ENCODE measurements at regions not wholly inside any gene's neighbourhood (a gene's known extent, or its start where the extent isn't known, plus 50 kb on each side); places are given as distances from the start of the nearest gene placed in this dataset.

GRCh38 chr13:112150352-112150751, 83.4 kb downstream of the SOX1 start:
- no peaks in the 10 kb centered on the region for H3K36me3 ChIP-seq (replicated peaks; ENCODE audit: insufficient read depth, low read depth)
- WGBS (ENCODE audit: low lambda C conversion rate, missing lambda C conversion rate): 75% methylated on average over 9 of the region's 23 CpGs
- H4K20me1 ChIP-seq (ENCODE audit: insufficient read depth, poor library complexity, severe bottlenecking): no peaks in the 10 kb centered on the region
- H3K79me2 ChIP-seq: no peaks in the 10 kb centered on the region
- no peaks in the 10 kb centered on the region for H3K4me1 ChIP-seq (ENCODE audit: insufficient read depth)
- TF ChIP-seq, protein P1, sequence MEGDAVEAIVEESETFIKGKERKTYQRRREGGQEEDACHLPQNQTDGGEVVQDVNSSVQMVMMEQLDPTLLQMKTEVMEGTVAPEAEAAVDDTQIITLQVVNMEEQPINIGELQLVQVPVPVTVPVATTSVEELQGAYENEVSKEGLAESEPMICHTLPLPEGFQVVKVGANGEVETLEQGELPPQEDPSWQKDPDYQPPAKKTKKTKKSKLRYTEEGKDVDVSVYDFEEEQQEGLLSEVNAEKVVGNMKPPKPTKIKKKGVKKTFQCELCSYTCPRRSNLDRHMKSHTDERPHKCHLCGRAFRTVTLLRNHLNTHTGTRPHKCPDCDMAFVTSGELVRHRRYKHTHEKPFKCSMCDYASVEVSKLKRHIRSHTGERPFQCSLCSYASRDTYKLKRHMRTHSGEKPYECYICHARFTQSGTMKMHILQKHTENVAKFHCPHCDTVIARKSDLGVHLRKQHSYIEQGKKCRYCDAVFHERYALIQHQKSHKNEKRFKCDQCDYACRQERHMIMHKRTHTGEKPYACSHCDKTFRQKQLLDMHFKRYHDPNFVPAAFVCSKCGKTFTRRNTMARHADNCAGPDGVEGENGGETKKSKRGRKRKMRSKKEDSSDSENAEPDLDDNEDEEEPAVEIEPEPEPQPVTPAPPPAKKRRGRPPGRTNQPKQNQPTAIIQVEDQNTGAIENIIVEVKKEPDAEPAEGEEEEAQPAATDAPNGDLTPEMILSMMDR (IDR thresholded peaks at IDR 0.05; ENCODE audit: poor library complexity): no peak
- TF ChIP-seq EZH2phosphoT487 (IDR thresholded peaks at IDR 0.05; ENCODE audit: low read depth, severe bottlenecking, unreplicated experiment) (no peak), EZH2 (IDR thresholded peaks at IDR 0.05; ENCODE audit: borderline replicate concordance) (no peak)
- H3K9me3 ChIP-seq (ENCODE audit: low read depth): no peaks in the 10 kb centered on the region
- H3K27ac ChIP-seq: no peak overlapping the region
- H3K9me2 ChIP-seq (replicated peaks; ENCODE audit: insufficient read depth): no peaks in the 10 kb centered on the region
- no peak overlapping the region for H3K4me3 ChIP-seq
- no peak overlapping the region for H2AFZ ChIP-seq
- no peak for DNase-seq (ENCODE audit: low spot score)
- H3K27me3 ChIP-seq: no peaks in the 10 kb centered on the region
- no peak overlapping the region for H3K4me2 ChIP-seq

- Histone ChIP-seq H3K4me3 (no peak overlapping the region), H2AFZ (no peak overlapping the region), H3K4me2 (no peak overlapping the region), H3K79me2 (no peaks in the 10 kb centered on the region), H4K20me1 (ENCODE audit: insufficient read depth, poor library complexity, severe bottlenecking) (no peaks in the 10 kb centered on the region), H3K36me3 (replicated peaks; ENCODE audit: insufficient read depth, low read depth) (no peaks in the 10 kb centered on the region), H3K4me1 (ENCODE audit: insufficient read depth) (no peaks in the 10 kb centered on the region), H3K9me3 (ENCODE audit: low read depth) (no peaks in the 10 kb centered on the region), H3K9me2 (replicated peaks; ENCODE audit: insufficient read depth) (no peaks in the 10 kb centered on the region), H3K27ac (no peak overlapping the region), H3K27me3 (no peaks in the 10 kb centered on the region)
- TF ChIP-seq EZH2 (IDR thresholded peaks at IDR 0.05; ENCODE audit: borderline replicate concordance): no peak
- TF ChIP-seq, protein P1 (IDR thresholded peaks at IDR 0.05; ENCODE audit: poor library complexity): no peak
- no peak for TF ChIP-seq EZH2phosphoT487 (IDR thresholded peaks at IDR 0.05; ENCODE audit: low read depth, severe bottlenecking, unreplicated experiment)
- 96% methylated on average over 9 of the region's 9 CpGs for WGBS (ENCODE audit: low lambda C conversion rate, missing lambda C conversion rate)
- DNase-seq (ENCODE audit: low spot score): no peak
Measured at GRCh38 chr13:112152846-112153245, 85.9 kb downstream of the SOX1 start.

DNA sequence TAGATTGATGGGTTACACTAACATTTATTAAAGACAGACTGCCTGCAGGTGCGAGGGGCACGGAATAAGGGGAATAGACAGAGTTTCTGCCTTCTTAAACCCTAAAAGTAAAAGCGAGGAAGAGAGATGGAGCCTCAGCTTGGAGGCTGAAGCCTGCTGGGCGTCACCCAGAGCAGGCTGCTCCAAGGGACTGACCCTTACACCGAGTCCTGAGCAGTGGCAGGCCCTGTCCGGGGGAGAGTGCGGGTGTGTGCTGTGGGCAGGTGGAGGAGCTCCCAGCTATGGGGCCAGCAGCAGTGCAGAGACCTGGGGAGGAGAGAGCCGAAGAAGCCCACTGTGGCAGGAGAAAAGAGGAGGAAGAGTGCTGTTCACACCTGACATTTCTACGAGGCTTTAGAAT, 86.4 kb downstream of the SOX1 start:
- Histone ChIP-seq H3K4me2 (no peak overlapping the region), H3K9me2 (replicated peaks; ENCODE audit: insufficient read depth) (no peaks in the 10 kb centered on the region), H3K79me2 (no peaks in the 10 kb centered on the region), H3K4me1 (ENCODE audit: insufficient read depth) (no peaks in the 10 kb centered on the region), H3K4me3 (no peak overlapping the region), H3K27ac (no peak overlapping the region), H3K9me3 (ENCODE audit: low read depth) (no peaks in the 10 kb centered on the region), H3K36me3 (replicated peaks; ENCODE audit: insufficient read depth, low read depth) (no peaks in the 10 kb centered on the region), H4K20me1 (ENCODE audit: insufficient read depth, poor library complexity, severe bottlenecking) (no peaks in the 10 kb centered on the region), H3K27me3 (no peaks in the 10 kb centered on the region), H2AFZ (no peak overlapping the region)
- 89% methylated on average over 9 of the region's 9 CpGs for WGBS (ENCODE audit: low lambda C conversion rate, missing lambda C conversion rate)
- TF ChIP-seq EZH2phosphoT487 (IDR thresholded peaks at IDR 0.05; ENCODE audit: low read depth, severe bottlenecking, unreplicated experiment) (no peak), EZH2 (IDR thresholded peaks at IDR 0.05; ENCODE audit: borderline replicate concordance) (no peak)
- TF ChIP-seq, protein P1 (IDR thresholded peaks at IDR 0.05; ENCODE audit: poor library complexity): no peak
- DNase-seq (ENCODE audit: low spot score): no peak

- Histone ChIP-seq H3K4me2 (no peak overlapping the region), H3K4me1 (ENCODE audit: insufficient read depth) (no peaks in the 10 kb centered on the region), H3K4me3 (no peak overlapping the region), H3K36me3 (replicated peaks; ENCODE audit: insufficient read depth, low read depth) (no peaks in the 10 kb centered on the region), H3K27me3 (no peaks in the 10 kb centered on the region), H3K9me3 (ENCODE audit: low read depth) (no peaks in the 10 kb centered on the region), H2AFZ (no peak overlapping the region), H4K20me1 (ENCODE audit: insufficient read depth, poor library complexity, severe bottlenecking) (no peaks in the 10 kb centered on the region), H3K27ac (no peak overlapping the region), H3K79me2 (no peaks in the 10 kb centered on the region), H3K9me2 (replicated peaks; ENCODE audit: insufficient read depth) (no peaks in the 10 kb centered on the region)
- WGBS (ENCODE audit: low lambda C conversion rate, missing lambda C conversion rate): 89% methylated on average over 6 of the region's 6 CpGs
- TF ChIP-seq, protein P1 (IDR thresholded peaks at IDR 0.05; ENCODE audit: poor library complexity): no peak
- TF ChIP-seq EZH2 (IDR thresholded peaks at IDR 0.05; ENCODE audit: borderline replicate concordance) (no peak), EZH2phosphoT487 (IDR thresholded peaks at IDR 0.05; ENCODE audit: low read depth, severe bottlenecking, unreplicated experiment) (no peak)
- no peak for DNase-seq (ENCODE audit: low spot score)
Measured at GRCh38 chr13:112153846-112154245, 86.9 kb downstream of the SOX1 start.
